HCT116 (cell line): ENCODE measurements at regions not wholly inside any gene's neighbourhood (a gene's known extent, or its start where the extent isn't known, plus 50 kb on each side); places are given as distances from the start of the nearest gene placed in this dataset.

Source experiments
- ATAC-seq: fragments of 200-7000 bp; cut with Tn5 transposase; 2 replicates; pipeline ENCODE4 v1.9.1; 2020; ENCODE audit warnings: mild to moderate bottlenecking, moderate library complexity
- BruUV-seq: library from RNA; stranded (reverse); fragments of 400-500 nt; replicated peaks from 2 replicates; lab custom pipeline; 2021; lab: Mats Ljungman, UMichigan
- CTCF ChIA-PET: fragments of 300-600 bp; sonication (Branson Sonifier 250); formaldehyde crosslinking; loops from one replicate; lab custom pipeline; 2021; ENCODE audit warnings: antibody characterized with exemption; lab: Charles Lee
- POLR2A ChIA-PET: fragments of 300-600, 350-600 bp; sonication (Branson Sonifier 250); formaldehyde crosslinking; loops from one replicate; lab custom pipeline; 2021; ENCODE audit warnings: antibody characterized with exemption; lab: Charles Lee
- RAD21 ChIA-PET, 2 experiments: fragments of 300-600 bp; sonication (Branson Sonifier 250); formaldehyde crosslinking; loops; one replicate each; lab custom pipeline; 2023; ENCODE audit warnings: low total read pairs in 2 of 2; ENCODE audit not compliant: uncharacterized antibody in 2 of 2, unreplicated experiment in 2 of 2, low non-redundant PET in 1 of 2; lab: Charles Lee
- DNase-seq: peaks from one replicate; pipeline ENCODE4 v3.0.0-alpha.2; 2010; ENCODE audit warnings: low read depth, low spot score
- H2AFZ ChIP-seq: fragments of 200-600 bp; shearing (Covaris generic), sonication (generic); 2 replicates; pipeline ENCODE4 v1.6.1; 2017; ENCODE audit warnings: low read depth, mixed run types, mixed read lengths, antibody characterized with exemption, low read length; ENCODE audit not compliant: poor library complexity, severe bottlenecking
- H3K27ac ChIP-seq: 2 replicates; pipeline ENCODE4 v1.5.1; 2012; ENCODE audit warnings: low read depth, low read length
- H3K27me3 ChIP-seq: fragments of 200-600 bp; sonication (generic); 2 replicates; pipeline ENCODE4 v1.6.1; 2016; ENCODE audit warnings: mixed run types, low read length, mixed read lengths; ENCODE audit not compliant: insufficient read depth
- H3K36me3 ChIP-seq, 2 experiments: fragments of 200-500 bp in 1 of 2; fragments of 200-600 bp in 1 of 2; sonication (Bioruptor generic) in 1 of 2; sonication (generic) in 1 of 2; 2 replicates each; pipeline versions ENCODE4 v1.5.1 to v1.6.1; 2014 to 2016; ENCODE audit warnings: low read length in 2 of 2, inconsistent platforms in 1 of 2, mixed read lengths in 1 of 2, mixed run types in 1 of 2; ENCODE audit not compliant: insufficient read depth in 2 of 2, control insufficient read depth in 1 of 2
- H3K4me1 ChIP-seq, 2 experiments: fragments of 200-600 bp in 1 of 2; sonication (generic) in 1 of 2; 2 replicates each; pipeline versions ENCODE4 v1.5.1 to v1.6.1; 2012 to 2017; ENCODE audit warnings: low read length in 2 of 2, inconsistent platforms in 1 of 2, mild to moderate bottlenecking in 1 of 2, mixed read lengths in 1 of 2, mixed run types in 1 of 2, moderate library complexity in 1 of 2; ENCODE audit not compliant: insufficient read depth in 2 of 2, control insufficient read depth in 1 of 2
- H3K4me2 ChIP-seq: fragments of 200-600 bp; sonication (generic); 2 replicates; pipeline ENCODE4 v1.6.1; 2017; ENCODE audit warnings: mixed run types, low read length, mixed read lengths
- H3K4me3 ChIP-seq, 2 experiments: fragments of 200-600 bp in 1 of 2; sonication (generic) in 1 of 2; replicated peaks in 1 of 2; 2 replicates each; pipeline ENCODE4 v1.5.1; 2011 to 2016; ENCODE audit warnings: low read length in 2 of 2, control low read depth in 1 of 2, low read depth in 1 of 2, mild to moderate bottlenecking in 1 of 2, mixed read lengths in 1 of 2, mixed run types in 1 of 2
- H3K79me2 ChIP-seq: fragments of 200-600 bp; sonication (generic); 2 replicates; pipeline ENCODE4 v1.6.1; 2017; ENCODE audit warnings: mild to moderate bottlenecking, mixed run types, low read length, moderate library complexity, mixed read lengths; ENCODE audit not compliant: insufficient read depth
- H3K9ac ChIP-seq: fragments of 200-600 bp; sonication (generic); 2 replicates; pipeline ENCODE4 v1.6.1; 2016; ENCODE audit warnings: low read length, mixed read lengths
- H3K9me2 ChIP-seq: fragments of 200-600 bp; sonication (generic), shearing (Covaris generic); 2 replicates; pipeline ENCODE4 v1.6.1; 2017; ENCODE audit warnings: mixed run types, mild to moderate bottlenecking, moderate library complexity; ENCODE audit not compliant: insufficient read depth
- H3K9me3 ChIP-seq, 2 experiments: fragments of 200-500 bp in 1 of 2; fragments of 200-600 bp in 1 of 2; sonication (Bioruptor generic) in 1 of 2; sonication (generic) in 1 of 2; 2 replicates each; pipeline ENCODE4 v1.6.1; 2014 to 2017; ENCODE audit warnings: low read length in 2 of 2, mixed read lengths in 2 of 2, inconsistent platforms in 1 of 2, low read depth in 1 of 2, mild to moderate bottlenecking in 1 of 2, mixed run types in 1 of 2, moderate library complexity in 1 of 2; ENCODE audit not compliant: control insufficient read depth in 1 of 2, insufficient read depth in 1 of 2
- H4K20me1 ChIP-seq: fragments of 200-600 bp; sonication (generic), shearing (Covaris generic); 2 replicates; pipeline ENCODE4 v1.6.1; 2017; ENCODE audit warnings: mixed run types, mild to moderate bottlenecking, moderate library complexity; ENCODE audit not compliant: insufficient read depth
- EZH2 ChIP-seq: fragments of 200-600 bp; sonication (generic); IDR thresholded peaks from 2 replicates; pipeline ENCODE4 v1.6.1; 2017; ENCODE audit warnings: antibody characterized with exemption, mixed run types
- SIN3A ChIP-seq: IDR thresholded peaks from 2 replicates; pipeline ENCODE4 v1.6.1; 2012; ENCODE audit warnings: low read depth
- SRF ChIP-seq: IDR thresholded peaks from 2 replicates; pipeline ENCODE4 v1.6.1; 2012; ENCODE audit warnings: low read depth
- TCF7L2 ChIP-seq: IDR thresholded peaks from 2 replicates; pipeline ENCODE4 v1.7.0; 2011; ENCODE audit warnings: borderline replicate concordance, inconsistent platforms; ENCODE audit not compliant: insufficient read depth, insufficient read length; ENCODE audit errors: extremely low read depth
- ZNF274 ChIP-seq: fragments of 200-500 bp; sonication (Bioruptor generic); IDR thresholded peaks from 2 replicates; pipeline ENCODE4 v1.6.1; 2014; ENCODE audit warnings: mild to moderate bottlenecking, low read depth, low read length, inconsistent platforms
- intact Hi-C: fragments of 100-400 bp; cut with micrococcal nuclease; formaldehyde crosslinking; loops from 2 replicates; pipeline ENCODE4 v1.10.0; 2022
- TF ChIP-seq, protein P1 (sequence below): IDR thresholded peaks from 2 replicates; pipeline ENCODE4 v1.6.1; 2012
- TF ChIP-seq, protein P2 (sequence below): IDR thresholded peaks from 2 replicates; pipeline ENCODE4 v1.6.1; 2012; ENCODE audit warnings: low read depth

DNA sequence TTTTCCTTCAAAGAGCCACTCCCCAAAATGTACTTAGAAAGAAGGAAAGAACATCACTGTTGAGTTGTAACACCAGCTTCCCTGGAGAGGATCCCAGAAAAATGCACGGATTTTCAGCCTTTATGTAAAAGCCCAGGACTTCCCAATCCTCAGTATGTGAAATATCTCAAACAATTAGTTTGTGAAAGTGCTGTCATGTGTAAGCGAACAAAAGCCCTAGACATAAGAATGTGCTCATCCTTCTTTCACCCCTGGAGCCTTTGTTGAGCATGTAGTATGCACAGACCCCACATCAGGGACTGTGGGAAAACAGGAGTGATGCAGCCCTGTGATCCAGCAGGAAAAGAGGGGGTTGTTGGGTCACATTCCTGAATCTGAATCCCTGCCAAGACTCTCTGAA, 441.4 kb upstream of the ZNF507 start:
- CTCF ChIA-PET = no interaction called here
- Histone ChIP-seq H3K79me2 (no peaks in the 10 kb centered on the region), H3K4me1 (no peaks in the 10 kb centered on the region), H3K9ac (no peak overlapping the region), H3K4me2 (no peak overlapping the region), H3K4me3 (no peak overlapping the region), H3K9me2 (no peaks in the 10 kb centered on the region), H4K20me1 (no peaks in the 10 kb centered on the region), H3K27ac (no peak overlapping the region), H3K36me3 (no peaks in the 10 kb centered on the region), H3K9me3 (peaks cover 17 to 50% of the 10 kb centered on the region in 2 experiments; a peak in 2 of 4 replicates), H2AFZ (no peak overlapping the region), H3K27me3 (no peaks in the 10 kb centered on the region)
- ATAC-seq (no peak), DNase-seq (no peak)
- TF ChIP-seq TCF7L2 (no peak), SIN3A (no peak), SRF (no peak), EZH2 (no peak), ZNF274 (no peak)
- TF ChIP-seq, protein P1, sequence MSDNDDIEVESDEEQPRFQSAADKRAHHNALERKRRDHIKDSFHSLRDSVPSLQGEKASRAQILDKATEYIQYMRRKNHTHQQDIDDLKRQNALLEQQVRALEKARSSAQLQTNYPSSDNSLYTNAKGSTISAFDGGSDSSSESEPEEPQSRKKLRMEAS = no peak
- TF ChIP-seq, protein P2, sequence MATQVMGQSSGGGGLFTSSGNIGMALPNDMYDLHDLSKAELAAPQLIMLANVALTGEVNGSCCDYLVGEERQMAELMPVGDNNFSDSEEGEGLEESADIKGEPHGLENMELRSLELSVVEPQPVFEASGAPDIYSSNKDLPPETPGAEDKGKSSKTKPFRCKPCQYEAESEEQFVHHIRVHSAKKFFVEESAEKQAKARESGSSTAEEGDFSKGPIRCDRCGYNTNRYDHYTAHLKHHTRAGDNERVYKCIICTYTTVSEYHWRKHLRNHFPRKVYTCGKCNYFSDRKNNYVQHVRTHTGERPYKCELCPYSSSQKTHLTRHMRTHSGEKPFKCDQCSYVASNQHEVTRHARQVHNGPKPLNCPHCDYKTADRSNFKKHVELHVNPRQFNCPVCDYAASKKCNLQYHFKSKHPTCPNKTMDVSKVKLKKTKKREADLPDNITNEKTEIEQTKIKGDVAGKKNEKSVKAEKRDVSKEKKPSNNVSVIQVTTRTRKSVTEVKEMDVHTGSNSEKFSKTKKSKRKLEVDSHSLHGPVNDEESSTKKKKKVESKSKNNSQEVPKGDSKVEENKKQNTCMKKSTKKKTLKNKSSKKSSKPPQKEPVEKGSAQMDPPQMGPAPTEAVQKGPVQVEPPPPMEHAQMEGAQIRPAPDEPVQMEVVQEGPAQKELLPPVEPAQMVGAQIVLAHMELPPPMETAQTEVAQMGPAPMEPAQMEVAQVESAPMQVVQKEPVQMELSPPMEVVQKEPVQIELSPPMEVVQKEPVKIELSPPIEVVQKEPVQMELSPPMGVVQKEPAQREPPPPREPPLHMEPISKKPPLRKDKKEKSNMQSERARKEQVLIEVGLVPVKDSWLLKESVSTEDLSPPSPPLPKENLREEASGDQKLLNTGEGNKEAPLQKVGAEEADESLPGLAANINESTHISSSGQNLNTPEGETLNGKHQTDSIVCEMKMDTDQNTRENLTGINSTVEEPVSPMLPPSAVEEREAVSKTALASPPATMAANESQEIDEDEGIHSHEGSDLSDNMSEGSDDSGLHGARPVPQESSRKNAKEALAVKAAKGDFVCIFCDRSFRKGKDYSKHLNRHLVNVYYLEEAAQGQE = no peak
- no TSS peak for BruUV-seq
- POLR2A ChIA-PET = no interaction called here
- RAD21 ChIA-PET = no interaction called here
- intact Hi-C loops = no loop called here
